Stimulated activated CD8-positive, alpha-beta memory T cell treated with anti-CD3 and anti-CD28 coated beads, Interleukin-12 subunit alpha, Interleukin-12 subunit beta, amount 100 ng/mL, for 4 hours (primary cell): ENCODE measurements at regions not wholly inside any gene's neighbourhood (a gene's known extent, or its start where the extent isn't known, plus 50 kb on each side); places are given as distances from the start of the nearest gene placed in this dataset.
"Not testable (repeated sequence)": the region's sequence is repeated elsewhere in the genome, so short reads cannot be mapped to it uniquely, and the experiment has no call there.

Experiments
- DNase-seq: peaks from one replicate; pipeline ENCODE4 v3.0.0-alpha.2; 2020; ENCODE audit warnings: low read depth

GRCh38 chr18:40250236-40250635 is 1704.8 kb upstream of the PIK3C3 start:
- no peak for DNase-seq

DNA sequence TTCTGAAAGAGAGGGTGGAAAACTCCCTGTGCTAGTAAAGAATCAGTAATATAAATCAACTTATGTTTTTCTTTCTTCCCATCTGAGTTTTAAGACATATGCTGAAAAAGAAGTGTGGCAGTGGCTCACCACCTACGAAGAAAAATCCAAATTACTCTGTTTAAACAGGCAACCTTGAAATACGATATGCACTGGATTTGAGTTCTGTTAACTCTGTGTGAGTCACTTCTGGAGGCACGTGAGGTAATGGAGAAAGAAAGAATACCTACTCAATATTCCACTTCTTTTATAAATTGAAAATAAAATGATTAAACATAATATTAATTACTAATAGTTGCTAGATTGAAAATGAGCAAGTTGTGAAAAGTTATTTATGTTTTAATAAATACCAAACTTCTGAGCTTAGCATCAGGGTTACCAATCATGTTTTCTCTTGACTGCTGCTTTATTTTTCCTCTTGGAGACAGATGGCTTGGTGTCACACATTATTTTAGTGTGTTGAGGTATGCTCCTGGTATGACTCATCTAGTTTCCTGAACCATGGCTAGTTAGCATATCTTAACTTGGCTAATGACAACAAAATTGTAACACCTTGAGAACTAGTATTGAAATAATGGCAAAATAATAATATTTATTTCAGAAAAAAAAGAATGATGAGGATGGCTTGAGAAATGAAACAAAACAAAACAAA is 1705.5 kb upstream of the PIK3C3 start:
- DNase-seq = no peak

GRCh38 chr18:40245612-40246011 is 1709.4 kb upstream of the PIK3C3 start:
- DNase-seq = not testable (repeated sequence)

GRCh38 chr18:40243607-40244006 is 1711.4 kb upstream of the PIK3C3 start:
- no peak for DNase-seq

DNA sequence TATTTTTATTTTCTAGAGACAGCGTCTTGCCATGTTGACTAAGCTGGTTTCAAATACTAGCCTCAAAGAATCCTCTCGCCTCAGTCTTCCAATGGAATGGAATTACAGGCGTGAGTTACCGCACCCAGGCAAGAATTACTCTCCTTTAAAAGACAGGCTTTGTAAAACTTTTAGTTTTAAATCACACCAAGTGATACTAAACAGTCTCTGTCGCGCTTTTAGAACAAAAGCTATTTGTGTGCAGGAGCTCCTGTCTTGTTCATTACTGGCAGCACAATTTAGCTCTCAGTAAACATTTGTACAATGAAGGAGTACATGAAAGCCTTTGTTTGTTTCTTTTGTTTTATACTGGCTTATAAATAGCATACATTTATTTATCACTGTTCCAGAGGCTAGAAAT is 1719.2 kb upstream of the PIK3C3 start:
- no peak for DNase-seq

DNA sequence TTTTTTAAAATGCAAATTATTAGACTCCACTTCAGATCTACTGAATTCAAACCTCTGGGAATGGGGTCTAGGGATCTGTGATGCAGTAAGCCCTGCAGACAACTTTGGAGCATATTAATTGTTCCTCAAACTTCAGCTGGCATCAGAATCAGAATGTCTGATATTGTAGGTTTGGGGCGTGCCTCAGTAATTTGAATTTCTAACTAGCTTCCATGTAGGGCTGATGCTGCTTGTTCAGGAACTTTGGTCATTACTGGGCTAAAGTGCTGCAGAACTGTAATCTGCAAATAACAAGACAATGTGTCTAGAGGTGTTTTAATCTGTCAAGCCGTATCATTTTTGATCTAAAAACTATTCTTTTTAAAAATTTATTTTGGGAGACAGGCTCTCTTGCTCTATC is 1719.7 kb upstream of the PIK3C3 start:
- DNase-seq = no peak

DNA sequence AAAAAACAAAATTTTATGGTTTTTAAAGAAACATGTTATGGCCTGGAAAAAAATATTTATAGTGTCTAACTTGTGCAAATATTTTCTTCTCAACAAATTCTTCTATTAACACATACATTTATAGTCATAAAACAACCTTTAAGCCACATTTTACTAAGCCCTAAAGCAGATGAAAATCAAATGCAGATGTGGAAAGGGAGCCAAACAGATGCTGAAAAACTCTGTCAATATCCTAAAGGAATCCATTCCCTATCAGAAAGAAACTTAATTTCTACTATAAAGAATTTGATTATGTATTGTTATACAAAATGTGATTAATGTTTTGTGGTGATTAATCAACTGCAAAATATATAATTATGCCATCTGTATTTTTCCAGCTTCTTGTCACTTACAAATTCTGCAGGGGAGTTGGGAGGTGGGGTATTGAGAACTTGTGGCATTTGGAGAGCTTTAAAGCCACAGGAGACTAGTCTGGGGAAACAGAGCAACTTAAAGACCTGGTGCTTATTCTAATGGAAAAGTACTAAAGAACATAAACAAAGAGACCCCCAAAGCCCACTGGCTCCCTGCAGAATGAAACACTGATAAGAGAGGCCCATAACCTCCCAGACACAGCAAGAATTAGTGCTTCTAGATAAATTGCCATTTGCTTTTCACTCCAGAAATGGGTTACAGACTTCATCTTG is 1721.0 kb upstream of the PIK3C3 start:
- no peak for DNase-seq

DNA sequence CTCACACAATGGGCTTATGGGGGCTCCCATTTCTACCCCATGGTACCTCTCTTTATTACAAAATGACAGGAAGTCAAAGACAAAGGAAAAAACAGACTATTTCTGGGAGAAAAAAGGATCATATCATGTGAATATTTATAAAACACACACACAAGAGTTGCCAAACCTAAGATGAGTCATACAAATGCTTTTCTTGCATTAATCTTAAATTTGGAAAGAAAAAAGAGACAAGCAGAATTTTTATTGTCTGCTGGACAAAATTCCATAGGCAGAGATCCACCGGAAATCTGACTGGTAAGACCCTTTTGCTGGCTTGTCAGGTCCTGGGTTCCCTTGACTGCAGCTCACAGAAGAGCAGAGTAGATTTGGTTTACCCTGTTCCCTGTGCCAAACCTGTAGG is 1732.3 kb upstream of the PIK3C3 start:
- no peak for DNase-seq

- DNase-seq = no peak
Measured at GRCh38 chr18:40216856-40217255, 1738.2 kb upstream of the PIK3C3 start.

- DNase-seq = no peak
Measured at GRCh38 chr18:40215979-40216378, 1739.1 kb upstream of the PIK3C3 start.

- no peak for DNase-seq
Measured at GRCh38 chr18:40210696-40211095, 1744.3 kb upstream of the PIK3C3 start.

GRCh38 chr18:40208958-40209357 is 1746.1 kb upstream of the PIK3C3 start:
- no peak for DNase-seq

DNA sequence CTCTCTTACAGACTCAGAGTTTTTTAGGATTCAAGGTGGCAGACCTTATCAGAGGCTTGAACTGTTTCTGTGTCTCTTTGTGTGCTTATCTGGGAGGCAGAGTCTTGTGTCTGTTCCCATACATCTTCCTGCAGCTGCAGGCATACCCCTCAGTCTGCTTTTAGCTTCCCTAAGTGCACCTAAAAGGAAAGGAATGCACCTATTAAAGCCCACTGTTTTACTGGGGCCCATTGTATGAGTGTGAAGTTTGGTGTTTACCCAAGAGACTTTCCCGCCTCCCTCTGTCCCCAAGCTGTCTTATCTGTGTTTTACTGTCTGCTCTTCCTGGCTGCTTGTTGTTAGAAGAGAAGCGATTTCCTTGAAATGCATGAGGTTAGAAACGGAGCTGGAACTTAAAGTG is 1757.3 kb upstream of the PIK3C3 start:
- DNase-seq = no peak

DNA sequence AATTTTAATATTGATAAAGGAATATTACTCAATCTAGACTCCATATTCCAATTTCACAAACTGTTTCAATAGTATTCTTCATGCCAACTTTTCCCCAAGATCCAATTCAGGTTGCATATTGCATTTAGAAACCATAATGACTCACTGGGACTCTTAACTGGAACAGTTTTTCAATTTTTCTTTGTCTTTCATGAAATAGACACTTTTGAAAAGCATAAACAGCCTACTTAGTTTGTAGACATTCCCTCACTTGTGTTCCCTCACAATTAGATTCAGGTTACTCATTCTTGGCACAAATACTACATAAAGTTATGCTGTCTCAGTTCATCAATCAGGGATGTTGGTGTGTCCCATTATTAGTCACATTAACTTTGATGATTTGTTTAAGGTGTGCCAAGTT is 1768.4 kb upstream of the PIK3C3 start:
- DNase-seq = no peak

DNA sequence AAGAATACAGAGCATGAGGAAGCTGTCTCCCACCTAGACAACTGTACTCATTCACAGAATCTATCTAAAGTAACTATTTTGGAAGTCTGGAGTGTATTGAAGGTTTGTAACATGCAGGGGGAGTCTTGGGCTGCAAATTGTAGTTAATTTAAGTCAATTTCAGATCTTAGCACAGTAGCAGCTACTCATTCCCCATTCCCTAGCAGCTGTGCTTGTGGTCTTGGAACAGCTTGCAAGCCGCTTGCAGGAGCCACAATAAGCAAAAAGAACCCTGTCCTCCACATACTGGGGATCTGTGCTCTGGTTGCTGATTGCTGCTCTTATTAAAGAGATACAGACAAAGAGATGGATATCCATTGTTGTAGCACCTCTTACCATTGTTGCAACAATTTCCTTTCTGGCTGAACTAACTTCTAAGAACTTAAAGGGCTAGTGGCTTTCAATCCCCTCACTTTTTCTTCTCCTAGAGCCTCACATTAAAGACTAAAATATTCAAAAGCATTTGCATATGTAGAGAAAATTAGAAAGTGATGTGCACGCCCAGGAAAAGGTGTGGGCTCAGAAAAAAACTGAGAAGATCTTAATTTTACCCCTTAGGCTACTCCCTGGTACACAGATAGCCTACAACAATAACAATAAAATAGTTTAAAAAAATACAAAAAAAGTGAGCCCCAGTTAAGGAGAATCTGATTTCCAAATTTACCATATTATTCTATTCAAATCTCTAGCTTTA is 1775.1 kb upstream of the PIK3C3 start:
- no peak for DNase-seq

DNA sequence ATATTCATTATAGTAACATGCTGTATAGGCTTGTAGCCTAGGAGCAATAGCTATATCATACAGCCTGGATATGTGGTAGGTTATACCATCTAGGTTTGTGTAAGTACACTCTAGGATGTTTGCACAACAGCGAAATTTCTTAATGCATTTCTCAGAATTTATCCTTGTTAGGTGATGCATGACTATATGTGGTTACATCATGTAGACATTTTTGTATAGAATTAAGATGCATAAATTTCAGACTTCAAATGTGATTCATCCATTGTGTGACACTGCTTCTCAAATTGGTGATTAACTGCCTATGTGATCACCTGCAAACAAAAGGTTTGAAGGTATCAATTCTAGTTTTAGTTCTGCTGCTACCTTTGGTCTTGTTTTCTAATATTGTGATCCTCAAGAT is 1787.0 kb upstream of the PIK3C3 start:
- no peak for DNase-seq

DNA sequence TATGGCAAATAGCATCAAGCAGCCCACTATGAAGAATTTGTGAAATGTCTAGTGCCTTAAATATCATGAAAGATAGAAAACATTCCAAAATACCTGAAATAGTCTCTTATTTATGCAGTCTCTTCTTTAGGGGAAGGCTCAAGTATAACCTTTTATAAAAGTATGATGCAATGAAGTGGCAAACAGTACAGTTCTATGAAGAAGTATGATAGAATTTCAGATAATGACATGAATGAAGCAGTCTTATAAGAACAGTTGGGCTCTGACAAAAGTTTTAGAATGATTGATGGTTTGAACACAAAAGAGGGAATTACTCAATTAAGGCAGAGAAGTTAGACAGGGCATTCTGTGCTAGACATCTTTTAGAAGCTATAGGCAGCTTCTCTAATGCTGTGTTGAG is 1791.8 kb upstream of the PIK3C3 start:
- DNase-seq = no peak

DNA sequence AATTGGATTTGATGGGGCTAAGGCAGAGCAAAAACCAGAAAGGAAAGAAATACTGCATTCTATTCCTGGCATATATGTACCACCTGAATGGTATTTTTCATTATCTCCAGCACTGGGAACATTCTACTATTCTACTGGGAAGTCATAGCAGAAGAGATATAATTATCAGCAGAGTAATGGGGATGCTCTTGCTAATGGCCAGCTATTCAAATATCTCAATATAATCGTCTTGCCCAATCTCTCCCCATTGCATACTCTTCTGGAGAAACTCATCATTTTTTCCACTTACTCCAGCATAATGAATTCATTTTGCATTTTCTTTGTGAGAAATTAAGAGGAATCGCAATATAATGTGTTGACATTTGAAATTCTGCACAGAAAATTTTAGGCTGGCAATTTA is 1794.7 kb upstream of the PIK3C3 start:
- no peak for DNase-seq

DNA sequence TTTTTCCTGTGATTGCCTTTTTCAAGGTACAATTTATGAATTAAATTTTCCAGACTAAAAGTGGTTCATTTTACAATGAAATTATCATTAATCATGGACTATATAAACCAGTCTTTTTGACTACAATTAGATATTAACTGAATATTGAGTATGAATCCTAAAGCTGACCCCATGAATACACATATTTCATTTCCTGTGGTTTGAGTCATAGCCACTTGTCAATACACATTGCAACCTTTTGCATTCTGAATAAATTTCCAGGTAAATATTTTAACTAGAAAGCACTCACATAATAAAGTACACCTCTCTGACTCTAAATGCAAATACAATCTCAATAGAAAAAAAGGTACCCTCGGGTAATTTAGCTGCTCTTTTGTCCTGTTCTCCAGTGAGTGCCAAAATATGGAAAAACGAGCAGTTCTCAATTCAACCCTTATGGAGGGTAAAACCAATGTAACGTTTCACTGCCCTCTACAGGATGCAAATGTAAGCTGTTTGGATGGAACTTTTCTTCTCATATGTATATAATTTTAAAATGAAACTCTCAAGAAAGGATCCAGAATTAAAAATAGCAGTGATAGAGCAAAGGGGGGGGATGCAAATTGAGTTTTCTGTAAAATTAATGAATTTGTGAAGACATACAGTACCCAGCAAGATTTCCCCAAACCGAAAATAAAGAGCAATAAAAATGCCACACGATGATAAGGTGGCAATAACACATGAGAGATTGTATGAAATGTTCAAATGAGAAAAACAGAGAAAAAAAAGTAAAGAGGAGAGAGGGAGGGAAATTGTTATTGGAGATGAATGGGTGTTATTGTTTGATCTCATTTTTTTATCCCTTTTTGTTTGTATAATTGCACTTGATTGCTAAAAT is 1795.7 kb upstream of the PIK3C3 start:
- no peak for DNase-seq

- DNase-seq = no peak
Measured at GRCh38 chr18:40157120-40157519, 1797.9 kb upstream of the PIK3C3 start.

GRCh38 chr18:40152859-40153258 is 1802.2 kb upstream of the PIK3C3 start:
- no peak for DNase-seq

GRCh38 chr18:40148960-40149359 is 1806.1 kb upstream of the PIK3C3 start:
- no peak for DNase-seq
